Ascending aorta (tissue), 2 donors: ENCODE measurements at regions not wholly inside any gene's neighbourhood (a gene's known extent, or its start where the extent isn't known, plus 50 kb on each side); places are given as distances from the start of the nearest gene placed in this dataset.

Experiments
- DNase-seq, 2 donors: peaks; one replicate each; pipeline ENCODE4 v3.0.0-alpha.2; 2019; ENCODE audit warnings: low spot score in 2 of 2
- H3K27ac ChIP-seq, 2 donors: fragments of 200-600 bp; sonication (generic); one replicate each; pipeline ENCODE4 v1.5.1; 2016 to 2017; ENCODE audit warnings: mild to moderate bottlenecking in 1 of 2
- H3K27me3 ChIP-seq: fragments of 200-600 bp; sonication (generic); one replicate; pipeline ENCODE4 v1.5.1; 2017
- H3K36me3 ChIP-seq, 2 donors: fragments of 200-600 bp; sonication (generic); one replicate each; pipeline ENCODE4 v1.5.1; 2016
- H3K4me1 ChIP-seq, 2 donors: fragments of 200-600 bp; sonication (generic); one replicate each; pipeline ENCODE4 v1.5.1; 2016 to 2017; ENCODE audit warnings: mild to moderate bottlenecking in 1 of 2
- H3K4me3 ChIP-seq, 2 donors: fragments of 200-600 bp; sonication (generic); one replicate each; pipeline ENCODE4 v1.5.1; 2016 to 2017; ENCODE audit warnings: mild to moderate bottlenecking in 1 of 2
- H3K9me3 ChIP-seq, 2 donors: fragments of 200-600 bp; sonication (generic); one replicate each; pipeline ENCODE4 v1.5.1; 2016
- CTCF ChIP-seq, 3 experiments: fragments of 200-600 bp in 2 of 3; fragments of 450-650 bp in 1 of 3; sonication (generic) in 2 of 3; IDR thresholded peaks; one replicate each; pipeline ENCODE4 v1.5.1; 2016 to 2019; ENCODE audit warnings: antibody characterized with exemption in 3 of 3, mild to moderate bottlenecking in 1 of 3, moderate library complexity in 1 of 3
- intact Hi-C: fragments of 100-400 bp; cut with DNase I; formaldehyde crosslinking; loops from one replicate; pipeline ENCODE4 v1.15.1; 2023

GRCh38 chr4:12979797-12980196, 504.3 kb downstream of the RAB28 start:
- H3K36me3 ChIP-seq: no peaks in the 10 kb centered on the region
- H3K27ac ChIP-seq: no peak overlapping the region
- no peaks in the 10 kb centered on the region for H3K4me1 ChIP-seq
- DNase-seq: no peak
- H3K4me3 ChIP-seq: no peak overlapping the region
- intact Hi-C loops: no loop called here
- no peaks in the 10 kb centered on the region for H3K9me3 ChIP-seq
- no peak for TF ChIP-seq CTCF (IDR thresholded peaks at IDR 0.05)
- H3K27me3 ChIP-seq: no peaks in the 10 kb centered on the region

GRCh38 chr4:12978310-12978709, 505.8 kb downstream of the RAB28 start:
- no peak for TF ChIP-seq CTCF (IDR thresholded peaks at IDR 0.05)
- intact Hi-C loops: no loop called here
- Histone ChIP-seq H3K36me3 (no peaks in the 10 kb centered on the region), H3K9me3 (no peaks in the 10 kb centered on the region), H3K4me1 (no peaks in the 10 kb centered on the region), H3K4me3 (no peak overlapping the region), H3K27ac (no peak overlapping the region), H3K27me3 (no peaks in the 10 kb centered on the region)
- no peak for DNase-seq

- Histone ChIP-seq H3K4me1 (no peaks in the 10 kb centered on the region), H3K27ac (no peak overlapping the region), H3K9me3 (no peaks in the 10 kb centered on the region), H3K27me3 (no peaks in the 10 kb centered on the region), H3K36me3 (no peaks in the 10 kb centered on the region), H3K4me3 (no peak overlapping the region)
- no peak for DNase-seq
- no peak for TF ChIP-seq CTCF (IDR thresholded peaks at IDR 0.05)
- intact Hi-C loops: no loop called here
Measured at GRCh38 chr4:12975511-12975910, 508.6 kb downstream of the RAB28 start.

- Histone ChIP-seq H3K27ac (no peak overlapping the region), H3K36me3 (no peaks in the 10 kb centered on the region), H3K27me3 (no peaks in the 10 kb centered on the region), H3K4me3 (no peak overlapping the region), H3K4me1 (no peaks in the 10 kb centered on the region), H3K9me3 (no peaks in the 10 kb centered on the region)
- intact Hi-C loops: no loop called here
- no peak for DNase-seq
- no peak for TF ChIP-seq CTCF (IDR thresholded peaks at IDR 0.05)
Measured at GRCh38 chr4:12973522-12973921, 510.6 kb downstream of the RAB28 start.

- H3K4me3 ChIP-seq: no peak overlapping the region
- no peaks in the 10 kb centered on the region for H3K36me3 ChIP-seq
- DNase-seq: no peak
- H3K27me3 ChIP-seq: no peaks in the 10 kb centered on the region
- no peak for TF ChIP-seq CTCF (IDR thresholded peaks at IDR 0.05)
- no peaks in the 10 kb centered on the region for H3K4me1 ChIP-seq
- intact Hi-C loops: no loop called here
- H3K9me3 ChIP-seq: no peaks in the 10 kb centered on the region
- H3K27ac ChIP-seq: no peak overlapping the region
Measured at GRCh38 chr4:12968345-12968744, 515.8 kb downstream of the RAB28 start.

GRCh38 chr4:12966726-12967125, 517.4 kb downstream of the RAB28 start:
- Histone ChIP-seq H3K4me3 (no peak overlapping the region), H3K36me3 (no peaks in the 10 kb centered on the region), H3K4me1 (no peaks in the 10 kb centered on the region), H3K9me3 (no peaks in the 10 kb centered on the region), H3K27me3 (no peaks in the 10 kb centered on the region), H3K27ac (no peak overlapping the region)
- intact Hi-C loops: no loop called here
- no peak for DNase-seq
- no peak for TF ChIP-seq CTCF (IDR thresholded peaks at IDR 0.05)
